ENCODE measurements at regions not wholly inside any gene's neighbourhood (a gene's known extent, or its start where the extent isn't known, plus 50 kb on each side); places are given as distances from the start of the nearest gene placed in this dataset.
"Not testable (repeated sequence)": the region's sequence is repeated elsewhere in the genome, so short reads cannot be mapped to it uniquely, and the experiment has no call there.

GRCh38 chrX:46168254-46168653 is 377.0 kb downstream of the ZNF674 start:
- Histone ChIP-seq H3K4me3 (no peak overlapping the region), H3K36me3 (no peaks in the 10 kb centered on the region), H3K4me1 (no peaks in the 10 kb centered on the region), H3K27ac (no peak overlapping the region), H3K9me3 (no peaks in the 10 kb centered on the region), H3K27me3 (peaks cover 0 to 4% (median 0%) of the 10 kb centered on the region in 4 donors)
- 59 to 64% methylated on average over 3 of the region's 3 CpGs for WGBS, 2 donors
- no peak for ATAC-seq
- FAIRE-seq = no peak
- no peak for DNase-seq
- intact Hi-C loops (cut with DNase I) = no loop called here
- no peak for TF ChIP-seq CTCF (IDR thresholded peaks at IDR 0.05)

GRCh38 chrX:46165866-46166265 is 379.4 kb downstream of the ZNF674 start:
- H3K27me3 ChIP-seq = peaks cover 0 to 4% (median 1%) of the 10 kb centered on the region in 4 donors
- no peak for TF ChIP-seq CTCF (IDR thresholded peaks at IDR 0.05)
- no peaks in the 10 kb centered on the region for H3K9me3 ChIP-seq
- H3K4me3 ChIP-seq = no peak overlapping the region
- H3K27ac ChIP-seq = no peak overlapping the region
- no peak for FAIRE-seq
- 40 to 55% methylated on average over 3 of the region's 3 CpGs for WGBS, 2 donors
- ATAC-seq = no peak
- DNase-seq = no peak
- H3K36me3 ChIP-seq = no peaks in the 10 kb centered on the region
- no peaks in the 10 kb centered on the region for H3K4me1 ChIP-seq
- intact Hi-C loops (cut with DNase I) = no loop called here

GRCh38 chrX:46165411-46165810 is 379.8 kb downstream of the ZNF674 start:
- H3K27ac ChIP-seq = no peak overlapping the region
- DNase-seq (no peak), ATAC-seq (no peak), FAIRE-seq (no peak)
- no peaks in the 10 kb centered on the region for H3K36me3 ChIP-seq
- no peaks in the 10 kb centered on the region for H3K4me1 ChIP-seq
- intact Hi-C loops (cut with DNase I) = no loop called here
- 50 to 62% methylated on average over 2 of the region's 2 CpGs for WGBS, 2 donors
- peaks cover 0 to 4% (median 1%) of the 10 kb centered on the region in 4 donors for H3K27me3 ChIP-seq
- TF ChIP-seq CTCF (IDR thresholded peaks at IDR 0.05) = no peak
- H3K9me3 ChIP-seq = no peaks in the 10 kb centered on the region
- H3K4me3 ChIP-seq = no peak overlapping the region

- H3K4me3 ChIP-seq = no peak overlapping the region
- ATAC-seq = no peak
- H3K27me3 ChIP-seq = peaks cover 0 to 10% (median 0%) of the 10 kb centered on the region in 4 donors
- no peak overlapping the region for H3K27ac ChIP-seq
- 58% methylated on average over 2 of the region's 2 CpGs for WGBS, 2 donors
- H3K9me3 ChIP-seq = no peaks in the 10 kb centered on the region
- no peaks in the 10 kb centered on the region for H3K4me1 ChIP-seq
- FAIRE-seq = no peak
- H3K36me3 ChIP-seq = no peaks in the 10 kb centered on the region
- no peak for TF ChIP-seq CTCF (IDR thresholded peaks at IDR 0.05)
- no peak for DNase-seq
- intact Hi-C loops (cut with DNase I) = no loop called here
Measured at GRCh38 chrX:46152756-46153155, 392.5 kb downstream of the ZNF674 start.

- WGBS, 2 donors = 76 to 79% methylated on average over 5 of the region's 5 CpGs
- H3K27ac ChIP-seq; intact Hi-C loops (cut with DNase I); DNase-seq; ATAC-seq; H3K9me3 ChIP-seq; FAIRE-seq; H3K4me1 ChIP-seq; H3K4me3 ChIP-seq; H3K36me3 ChIP-seq: not testable (repeated sequence)
- peaks cover 0 to 10% (median 0%) of the 10 kb centered on the region in 4 donors for H3K27me3 ChIP-seq
Measured at GRCh38 chrX:46151332-46151731, 393.9 kb downstream of the ZNF674 start.
